LNCaP clone FGC (cell line): ENCODE measurements at regions not wholly inside any gene's neighbourhood (a gene's known extent, or its start where the extent isn't known, plus 50 kb on each side); places are given as distances from the start of the nearest gene placed in this dataset.

Source experiments
- DNase-seq: peaks from one replicate; pipeline ENCODE4 v3.0.0-alpha.2; 2011; ENCODE audit warnings: low read depth
- H3K4me3 ChIP-seq: 2 replicates; pipeline ENCODE4 v1.5.1; 2011; ENCODE audit warnings: mild to moderate bottlenecking, low read depth, low read length, control low read depth
- TF ChIP-seq, protein P1 (sequence below): IDR thresholded peaks from 2 replicates; pipeline ENCODE4 v1.5.1; 2012; ENCODE audit warnings: mild to moderate bottlenecking; ENCODE audit not compliant: control insufficient read depth, insufficient read depth; ENCODE audit errors: extremely low read depth

GRCh38 chr3:139838269-139838957, 96.6 kb upstream of the CLSTN2 start:
- TF ChIP-seq, protein P1, sequence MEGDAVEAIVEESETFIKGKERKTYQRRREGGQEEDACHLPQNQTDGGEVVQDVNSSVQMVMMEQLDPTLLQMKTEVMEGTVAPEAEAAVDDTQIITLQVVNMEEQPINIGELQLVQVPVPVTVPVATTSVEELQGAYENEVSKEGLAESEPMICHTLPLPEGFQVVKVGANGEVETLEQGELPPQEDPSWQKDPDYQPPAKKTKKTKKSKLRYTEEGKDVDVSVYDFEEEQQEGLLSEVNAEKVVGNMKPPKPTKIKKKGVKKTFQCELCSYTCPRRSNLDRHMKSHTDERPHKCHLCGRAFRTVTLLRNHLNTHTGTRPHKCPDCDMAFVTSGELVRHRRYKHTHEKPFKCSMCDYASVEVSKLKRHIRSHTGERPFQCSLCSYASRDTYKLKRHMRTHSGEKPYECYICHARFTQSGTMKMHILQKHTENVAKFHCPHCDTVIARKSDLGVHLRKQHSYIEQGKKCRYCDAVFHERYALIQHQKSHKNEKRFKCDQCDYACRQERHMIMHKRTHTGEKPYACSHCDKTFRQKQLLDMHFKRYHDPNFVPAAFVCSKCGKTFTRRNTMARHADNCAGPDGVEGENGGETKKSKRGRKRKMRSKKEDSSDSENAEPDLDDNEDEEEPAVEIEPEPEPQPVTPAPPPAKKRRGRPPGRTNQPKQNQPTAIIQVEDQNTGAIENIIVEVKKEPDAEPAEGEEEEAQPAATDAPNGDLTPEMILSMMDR, result no peak
- no peak for DNase-seq
- H3K4me3 ChIP-seq, result no peak overlapping the region

- DNase-seq, result no peak
- TF ChIP-seq, protein P1, result no peak
- no peak overlapping the region for H3K4me3 ChIP-seq
Measured at GRCh38 chr3:139836698-139837464, 98.1 kb upstream of the CLSTN2 start.

DNA sequence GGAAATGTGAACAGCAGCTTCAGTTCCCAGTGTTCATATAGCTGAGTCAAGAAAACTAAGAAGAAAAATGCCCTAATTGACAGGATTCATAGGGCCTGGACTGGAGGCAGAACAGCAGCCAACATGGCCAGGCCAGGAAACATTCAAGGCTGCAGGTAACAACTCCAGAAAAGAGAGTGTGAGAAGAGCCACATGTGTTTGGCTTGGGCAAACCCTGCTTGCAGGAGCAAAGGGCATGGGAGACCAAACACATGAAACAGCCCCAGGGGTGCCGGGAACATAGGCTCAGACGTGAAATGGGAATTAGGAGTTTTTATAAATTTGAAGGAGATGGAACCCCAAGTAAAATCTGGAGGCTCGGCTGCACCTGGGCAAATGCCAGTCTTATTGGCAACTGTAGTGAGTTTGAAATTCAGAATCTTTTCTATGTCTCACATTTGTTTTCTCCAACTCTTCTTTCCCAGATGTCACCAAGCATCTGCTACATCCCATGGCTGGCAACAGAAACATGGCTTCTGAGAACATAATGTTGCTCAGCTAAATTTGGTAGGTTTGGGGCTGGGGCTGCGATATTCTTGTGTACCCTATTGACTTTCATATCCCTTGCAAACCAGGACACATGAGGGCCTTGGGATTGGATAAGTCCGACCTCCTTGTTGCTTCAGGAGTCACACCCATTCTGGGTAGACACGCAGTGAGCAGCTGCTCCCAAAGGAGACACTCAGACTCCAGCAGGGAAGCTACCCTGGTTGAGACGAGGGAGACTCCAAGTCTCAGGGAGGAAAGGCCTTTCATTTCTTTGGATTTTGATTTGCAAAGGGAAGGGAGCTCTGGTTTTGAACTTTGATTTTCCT, 98.9 kb upstream of the CLSTN2 start:
- no peak for DNase-seq
- TF ChIP-seq, protein P1, result no peak
- no peak overlapping the region for H3K4me3 ChIP-seq

DNA sequence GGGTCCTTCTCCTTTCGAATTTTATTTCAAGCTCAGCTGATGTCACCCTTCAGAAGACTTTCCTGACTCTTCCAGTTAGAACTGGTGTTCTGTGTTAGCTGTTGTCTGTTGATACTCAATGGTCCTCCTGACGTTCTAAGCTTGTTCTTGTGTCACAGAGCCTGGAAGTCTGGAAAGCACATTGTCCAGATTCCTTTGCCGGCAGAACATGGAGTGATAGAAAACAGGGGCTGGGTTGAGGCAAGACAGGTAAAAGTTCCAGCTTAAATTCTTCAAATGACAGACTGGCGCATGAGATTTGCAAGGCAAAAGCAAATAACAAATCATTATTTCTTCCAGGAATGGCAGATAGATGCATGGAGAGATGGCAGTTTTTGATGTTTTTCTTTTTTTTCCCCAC, 102.0 kb upstream of the CLSTN2 start:
- H3K4me3 ChIP-seq, result no peak overlapping the region
- TF ChIP-seq, protein P1, result no peak
- DNase-seq, result no peak

DNA sequence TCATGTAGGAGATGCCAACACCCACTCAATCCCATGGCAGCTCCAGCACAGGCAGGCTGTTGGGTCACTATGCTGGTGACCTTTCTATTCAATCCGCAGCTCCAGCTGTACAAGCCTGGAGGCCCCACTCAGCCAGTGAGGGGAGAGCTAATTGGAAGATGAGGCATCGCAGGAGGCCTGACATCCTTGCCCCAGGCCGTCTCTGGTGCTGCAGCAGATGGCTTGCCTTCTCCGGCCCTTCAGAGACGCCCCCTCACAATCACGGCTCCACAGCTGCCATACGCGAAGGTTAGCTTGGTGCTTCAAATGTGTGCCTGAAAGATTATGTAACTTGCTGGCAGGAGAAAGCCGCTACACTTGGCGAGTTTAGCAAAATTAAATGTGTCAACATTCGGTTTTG, 104.2 kb upstream of the CLSTN2 start:
- no peak for DNase-seq
- TF ChIP-seq, protein P1, result no peak
- no peak overlapping the region for H3K4me3 ChIP-seq

- no peak for DNase-seq
- no peak overlapping the region for H3K4me3 ChIP-seq
- TF ChIP-seq, protein P1, result no peak
Measured at GRCh38 chr3:139827833-139828232, 107.2 kb upstream of the CLSTN2 start.
